ENCODE measurements at regions not wholly inside any gene's neighbourhood (a gene's known extent, or its start where the extent isn't known, plus 50 kb on each side); places are given as distances from the start of the nearest gene placed in this dataset.

- no peak for DNase-seq
These were observed 293.2 kb downstream of the SOX9 start for GRCh38 chr17:72414032-72414396.

- no peak for DNase-seq
These were observed 294.4 kb downstream of the SOX9 start for GRCh38 chr17:72414967-72415853.

GRCh38 chr17:72416054-72416675 lies 295.3 kb downstream of the SOX9 start:
- peak; percentile 74 for DNase-seq

GRCh38 chr17:72416905-72417304 lies 296.1 kb downstream of the SOX9 start:
- no peak for DNase-seq

GRCh38 chr17:72417627-72418026 lies 296.8 kb downstream of the SOX9 start:
- DNase-seq, result no peak

- DNase-seq, result no peak
These were observed 299.3 kb downstream of the SOX9 start for GRCh38 chr17:72419866-72420774.

- DNase-seq, result no peak
These were observed 299.9 kb downstream of the SOX9 start for GRCh38 chr17:72420775-72421127.

GRCh38 chr17:72421128-72422092 lies 300.6 kb downstream of the SOX9 start:
- DNase-seq, result peak; percentile 78

- no peak for DNase-seq
These were observed 301.3 kb downstream of the SOX9 start for GRCh38 chr17:72422204-72422504.

- DNase-seq, result peak; percentile 89
These were observed 301.9 kb downstream of the SOX9 start for GRCh38 chr17:72422505-72423285.

GRCh38 chr17:72423286-72423589 lies 302.4 kb downstream of the SOX9 start:
- no peak for DNase-seq

GRCh38 chr17:72423718-72424117 lies 302.9 kb downstream of the SOX9 start:
- DNase-seq, result no peak

GRCh38 chr17:72424505-72425117 lies 303.8 kb downstream of the SOX9 start:
- DNase-seq, result no peak

- DNase-seq, result no peak
These were observed 304.4 kb downstream of the SOX9 start for GRCh38 chr17:72425133-72425793.

- no peak for DNase-seq
These were observed 305.0 kb downstream of the SOX9 start for GRCh38 chr17:72425794-72426168.

GRCh38 chr17:72426321-72426720 lies 305.5 kb downstream of the SOX9 start:
- DNase-seq, result no peak

- DNase-seq, result no peak
These were observed 306.3 kb downstream of the SOX9 start for GRCh38 chr17:72426948-72427760.

GRCh38 chr17:72427761-72428109 lies 306.9 kb downstream of the SOX9 start:
- DNase-seq, result no peak

- DNase-seq, result no peak
These were observed 308.3 kb downstream of the SOX9 start for GRCh38 chr17:72429066-72429638.
